Astrocyte (in vitro differentiated cells and primary cell): ENCODE measurements at regions not wholly inside any gene's neighbourhood (a gene's known extent, or its start where the extent isn't known, plus 50 kb on each side); places are given as distances from the start of the nearest gene placed in this dataset.
"Not testable (repeated sequence)": the region's sequence is repeated elsewhere in the genome, so short reads cannot be mapped to it uniquely, and the experiment has no call there.

Experiments
- CTCF ChIP-seq: IDR thresholded peaks from 2 replicates; pipeline ENCODE4 v1.5.1; 2011; ENCODE audit warnings: low read depth, mild to moderate bottlenecking, inconsistent platforms, low read length, moderate library complexity; ENCODE audit not compliant: insufficient read depth
- EZH2 ChIP-seq: IDR thresholded peaks from 2 replicates; pipeline ENCODE4 v1.6.1; 2012; ENCODE audit warnings: mild to moderate bottlenecking, low read length, inconsistent platforms; ENCODE audit not compliant: insufficient read depth

- TF ChIP-seq CTCF, EZH2: not testable (repeated sequence)
Measured at GRCh38 chr13:18891242-18891641, 290.4 kb downstream of the TUBA3C start.
